Thyroid gland (tissue), 4 donors: ENCODE measurements at regions not wholly inside any gene's neighbourhood (a gene's known extent, or its start where the extent isn't known, plus 50 kb on each side); places are given as distances from the start of the nearest gene placed in this dataset.

Experiments used
- DNase-seq, 2 donors: peaks; one replicate each; pipeline ENCODE4 v3.0.0-alpha.2; 2019
- H3K27ac ChIP-seq, 3 donors: fragments of 200-600 bp; sonication (generic); 1 replicate in 2 of 3; 2 replicates in 1 of 3; pipeline ENCODE4 v1.5.1; 2016 to 2019; ENCODE audit warnings: mild to moderate bottlenecking in 1 of 3, moderate library complexity in 1 of 3
- H3K27me3 ChIP-seq: fragments of 200-600 bp; sonication (generic); one replicate; pipeline ENCODE4 v1.5.1; 2019
- H3K36me3 ChIP-seq, 2 donors: fragments of 200-600 bp; sonication (generic); one replicate each; pipeline ENCODE4 v1.5.1; 2016 to 2019
- H3K4me1 ChIP-seq, 2 donors: fragments of 200-600 bp; sonication (generic); one replicate each; pipeline ENCODE4 v1.5.1; 2017 to 2019
- H3K4me3 ChIP-seq, 3 donors: fragments of 200-600 bp; sonication (generic); replicated peaks in 1 of 3; 1 replicate in 2 of 3; 2 replicates in 1 of 3; pipeline ENCODE4 v1.5.1; 2016; ENCODE audit warnings: mild to moderate bottlenecking in 1 of 3
- H3K9me3 ChIP-seq: fragments of 200-600 bp; sonication (generic); one replicate; pipeline ENCODE4 v1.5.1; 2017
- POLR2A ChIP-seq, 2 donors: fragments of 450-650 bp; IDR thresholded peaks; one replicate each; pipeline ENCODE4 v1.6.1; 2017; ENCODE audit warnings: antibody characterized with exemption in 2 of 2, mild to moderate bottlenecking in 2 of 2, moderate library complexity in 1 of 2
- WGBS, 2 donors: methylation state at CpG; one replicate each; pipeline ENCODE4 v1.1.5; 2017; 5-methylcytosine and 5-hydroxymethylcytosine counted together
- intact Hi-C: fragments of 100-400 bp; cut with DNase I; formaldehyde crosslinking; loops from one replicate; pipeline ENCODE4 v1.15.1; 2023
- TF ChIP-seq, protein P1 (sequence below), 6 experiments: fragments of 200-600 bp in 3 of 6; fragments of 450-650 bp in 3 of 6; sonication (generic) in 3 of 6; IDR thresholded peaks; one replicate each; pipeline ENCODE4 v1.5.1; 2016 to 2019; ENCODE audit warnings: antibody characterized with exemption in 6 of 6, mild to moderate bottlenecking in 2 of 6, inconsistent platforms in 1 of 6, moderate library complexity in 1 of 6

DNA sequence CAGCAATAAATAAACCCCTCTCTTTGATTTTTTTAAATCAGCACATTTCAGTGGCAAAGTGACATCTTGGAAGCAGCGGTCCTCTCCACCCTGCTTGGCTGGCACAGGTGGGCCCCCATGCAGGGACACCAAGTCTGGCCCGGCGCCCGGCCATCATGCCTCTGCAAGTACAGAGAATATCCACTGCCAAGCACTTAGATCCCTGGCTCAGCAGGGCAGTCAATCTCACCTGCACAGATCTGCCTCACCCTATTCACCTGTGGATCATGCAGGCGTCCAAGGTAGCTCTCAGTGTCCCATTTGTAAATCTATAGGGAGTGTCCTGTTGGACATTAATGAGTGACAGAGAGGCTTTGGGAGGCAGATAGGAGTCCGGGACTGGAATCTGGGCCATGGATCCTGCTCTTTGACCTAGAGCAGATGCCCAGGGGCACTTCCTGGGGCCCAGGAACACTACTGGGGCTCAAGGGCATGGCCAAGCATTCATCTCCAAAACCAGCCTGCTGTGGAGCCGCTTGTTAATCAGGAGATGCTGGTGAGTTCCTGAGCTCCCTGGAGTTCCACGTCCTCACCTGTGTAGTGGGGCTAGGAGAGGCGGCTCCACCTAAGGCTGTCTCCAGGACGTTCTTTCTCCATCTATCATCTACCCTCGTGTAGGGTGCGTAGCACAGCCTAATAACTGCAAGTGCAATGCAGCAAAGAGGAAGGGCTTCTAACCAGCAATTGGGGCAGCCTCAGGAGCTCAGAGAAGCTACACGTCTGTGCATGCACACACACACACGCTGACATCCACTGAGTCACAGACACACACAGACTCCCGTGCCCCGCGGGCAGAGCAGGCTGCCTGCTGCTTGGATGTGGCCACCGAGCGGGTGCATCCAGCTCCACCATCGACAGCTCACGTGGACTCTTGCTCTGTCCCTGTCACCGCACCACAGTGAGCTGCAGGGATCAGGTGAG, 123.6 kb downstream of the OAT start:
- Histone ChIP-seq H3K36me3 (no peaks in the 10 kb centered on the region), H3K4me1 (no peaks in the 10 kb centered on the region), H3K27me3 (no peaks in the 10 kb centered on the region), H3K27ac (no peak overlapping the region), H3K9me3 (no peaks in the 10 kb centered on the region), H3K4me3 (no peak overlapping the region)
- intact Hi-C loops: no loop called here
- TF ChIP-seq POLR2A (IDR thresholded peaks at IDR 0.05): no peak
- TF ChIP-seq, protein P1, sequence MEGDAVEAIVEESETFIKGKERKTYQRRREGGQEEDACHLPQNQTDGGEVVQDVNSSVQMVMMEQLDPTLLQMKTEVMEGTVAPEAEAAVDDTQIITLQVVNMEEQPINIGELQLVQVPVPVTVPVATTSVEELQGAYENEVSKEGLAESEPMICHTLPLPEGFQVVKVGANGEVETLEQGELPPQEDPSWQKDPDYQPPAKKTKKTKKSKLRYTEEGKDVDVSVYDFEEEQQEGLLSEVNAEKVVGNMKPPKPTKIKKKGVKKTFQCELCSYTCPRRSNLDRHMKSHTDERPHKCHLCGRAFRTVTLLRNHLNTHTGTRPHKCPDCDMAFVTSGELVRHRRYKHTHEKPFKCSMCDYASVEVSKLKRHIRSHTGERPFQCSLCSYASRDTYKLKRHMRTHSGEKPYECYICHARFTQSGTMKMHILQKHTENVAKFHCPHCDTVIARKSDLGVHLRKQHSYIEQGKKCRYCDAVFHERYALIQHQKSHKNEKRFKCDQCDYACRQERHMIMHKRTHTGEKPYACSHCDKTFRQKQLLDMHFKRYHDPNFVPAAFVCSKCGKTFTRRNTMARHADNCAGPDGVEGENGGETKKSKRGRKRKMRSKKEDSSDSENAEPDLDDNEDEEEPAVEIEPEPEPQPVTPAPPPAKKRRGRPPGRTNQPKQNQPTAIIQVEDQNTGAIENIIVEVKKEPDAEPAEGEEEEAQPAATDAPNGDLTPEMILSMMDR (IDR thresholded peaks at IDR 0.05): no peak
- WGBS, 2 donors: 75 to 88% methylated on average over 15 to 22 of the region's 22 CpGs
- DNase-seq: peak; percentile 44 to 66

DNA sequence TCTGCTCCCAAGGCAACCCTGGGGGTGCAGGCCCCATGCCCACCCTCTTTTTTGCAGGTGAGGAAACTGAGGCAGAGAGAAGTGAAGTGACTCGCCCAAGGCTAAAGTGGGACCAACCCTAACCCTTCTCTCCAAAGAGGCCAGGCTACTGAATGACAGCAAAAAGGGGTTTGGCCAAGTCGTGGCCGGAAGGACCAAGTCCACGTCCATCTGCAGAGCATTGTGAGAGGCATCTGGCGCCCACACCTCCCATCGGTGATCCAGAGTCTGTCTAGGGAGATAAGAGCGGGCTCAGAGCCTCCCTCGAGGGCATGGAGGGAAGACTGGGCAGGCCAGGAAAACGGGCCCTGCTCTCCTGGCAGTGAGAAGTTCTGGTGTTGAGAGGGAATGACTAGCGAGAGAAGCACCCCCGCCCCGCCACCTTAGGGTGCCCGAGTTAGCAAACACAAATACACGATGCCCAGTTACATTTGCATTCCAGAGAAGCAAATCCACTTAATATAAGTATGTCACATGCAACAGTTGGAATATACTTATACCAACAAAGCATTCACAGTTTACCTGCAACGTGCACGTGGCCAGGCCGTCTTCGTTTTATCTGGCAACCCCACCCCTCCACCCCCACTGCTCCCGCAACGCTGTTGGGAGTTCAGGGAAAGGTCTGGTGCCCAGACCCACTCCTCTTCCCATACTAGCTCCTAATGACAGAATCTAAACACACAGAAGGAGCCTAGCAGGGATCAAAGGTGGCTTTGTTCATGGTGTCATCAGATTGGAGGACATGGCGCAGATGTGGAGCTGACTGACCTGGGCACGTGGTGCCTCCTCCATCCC, 124.9 kb downstream of the OAT start:
- TF ChIP-seq, protein P1 (IDR thresholded peaks at IDR 0.05): no peak
- no peaks in the 10 kb centered on the region for H3K27me3 ChIP-seq
- no peak for DNase-seq
- H3K9me3 ChIP-seq: no peaks in the 10 kb centered on the region
- intact Hi-C loops: no loop called here
- no peaks in the 10 kb centered on the region for H3K36me3 ChIP-seq
- no peak overlapping the region for H3K4me3 ChIP-seq
- H3K4me1 ChIP-seq: no peaks in the 10 kb centered on the region
- 90% methylated on average over 22 of the region's 22 CpGs for WGBS, 2 donors
- H3K27ac ChIP-seq: no peak overlapping the region

DNA sequence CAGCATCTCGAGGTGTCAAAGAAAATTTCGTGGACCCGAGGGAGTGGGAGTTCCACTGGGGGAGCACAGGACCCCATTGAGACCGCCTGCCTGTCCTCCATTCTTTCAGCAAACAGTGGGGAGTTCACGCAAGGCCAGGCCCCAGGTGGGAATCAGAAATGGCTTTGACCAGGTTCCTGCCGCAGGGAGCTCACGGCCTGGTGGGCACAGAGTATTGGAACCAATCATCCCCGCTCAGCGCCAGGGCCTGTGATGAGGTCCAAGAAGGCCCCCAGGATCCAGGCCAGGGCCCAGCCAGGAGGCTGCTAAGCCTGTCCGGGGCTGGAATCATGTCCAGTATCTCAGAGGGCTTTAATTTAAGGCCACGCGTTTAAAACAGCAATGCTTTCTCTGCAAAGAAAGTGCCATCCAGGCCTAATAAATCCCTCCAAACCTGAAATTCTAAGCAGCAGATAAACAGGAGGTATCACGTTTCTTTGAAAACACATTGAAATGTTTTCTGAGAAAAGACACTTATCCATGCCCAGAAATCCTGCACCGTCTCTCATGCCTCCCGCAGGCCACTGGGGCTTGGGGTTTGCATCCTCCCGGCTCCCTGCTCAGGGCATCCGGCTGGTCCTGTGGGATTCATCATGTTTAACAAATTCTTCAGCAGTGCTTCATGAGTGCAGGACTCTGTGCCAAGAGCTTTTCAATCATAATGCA, 125.7 kb downstream of the OAT start:
- H3K27me3 ChIP-seq: no peaks in the 10 kb centered on the region
- no peak overlapping the region for H3K27ac ChIP-seq
- DNase-seq: no peak
- no peaks in the 10 kb centered on the region for H3K4me1 ChIP-seq
- TF ChIP-seq, protein P1 (IDR thresholded peaks at IDR 0.05): no peak
- TF ChIP-seq POLR2A (IDR thresholded peaks at IDR 0.05): no peak
- H3K9me3 ChIP-seq: no peaks in the 10 kb centered on the region
- no peak overlapping the region for H3K4me3 ChIP-seq
- WGBS, 2 donors: 85 to 93% methylated on average over 17 of the region's 17 CpGs
- intact Hi-C loops: no loop called here
- H3K36me3 ChIP-seq: no peaks in the 10 kb centered on the region

DNA sequence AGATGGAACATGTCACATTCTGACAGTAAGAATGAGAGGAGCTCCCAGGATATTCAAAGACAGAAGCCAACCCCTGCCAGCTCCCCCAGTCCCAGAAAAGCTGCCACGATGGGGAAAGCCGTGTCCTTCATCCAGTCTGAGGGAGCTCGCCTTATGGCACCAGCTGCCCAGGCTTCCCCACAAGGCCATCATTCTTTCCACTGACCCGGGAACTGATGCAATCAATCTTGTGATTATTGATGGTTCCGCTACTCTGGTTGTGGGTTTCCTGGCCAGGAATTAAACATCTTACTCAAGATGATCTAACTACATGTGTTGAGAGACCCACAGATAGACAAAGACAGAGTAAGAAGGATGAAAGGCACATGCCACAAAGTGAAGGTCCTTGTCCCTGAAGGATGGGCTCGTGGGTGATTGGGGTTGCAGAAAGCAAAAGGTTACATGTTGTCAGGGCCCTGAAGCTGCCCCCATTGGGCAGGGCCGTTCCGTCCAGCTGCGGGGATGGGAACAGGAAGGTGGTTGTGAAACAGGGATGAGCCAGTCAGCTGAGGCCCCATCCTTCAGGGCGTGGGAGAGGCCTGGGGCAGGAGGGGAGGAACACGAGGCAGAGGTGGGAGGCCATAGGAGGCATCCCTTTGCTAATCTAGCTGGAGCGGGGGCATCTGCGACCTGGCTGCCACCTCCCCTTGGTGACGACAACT, 127.6 kb downstream of the OAT start:
- H3K36me3 ChIP-seq: no peaks in the 10 kb centered on the region
- DNase-seq: peak in 1 of 2 donors; percentile 16
- no peaks in the 10 kb centered on the region for H3K4me1 ChIP-seq
- H3K9me3 ChIP-seq: no peaks in the 10 kb centered on the region
- H3K27me3 ChIP-seq: no peaks in the 10 kb centered on the region
- 80 to 84% methylated on average over 12 to 14 of the region's 14 CpGs for WGBS, 2 donors
- H3K27ac ChIP-seq: no peak overlapping the region
- H3K4me3 ChIP-seq: no peak overlapping the region
- intact Hi-C loops: no loop called here
- TF ChIP-seq POLR2A (IDR thresholded peaks at IDR 0.05): no peak
- TF ChIP-seq, protein P1 (IDR thresholded peaks at IDR 0.05): no peak
